ENCODE measurements at regions not wholly inside any gene's neighbourhood (a gene's known extent, or its start where the extent isn't known, plus 50 kb on each side); places are given as distances from the start of the nearest gene placed in this dataset.
"Not testable (repeated sequence)": the region's sequence is repeated elsewhere in the genome, so short reads cannot be mapped to it uniquely, and the experiment has no call there.

DNA sequence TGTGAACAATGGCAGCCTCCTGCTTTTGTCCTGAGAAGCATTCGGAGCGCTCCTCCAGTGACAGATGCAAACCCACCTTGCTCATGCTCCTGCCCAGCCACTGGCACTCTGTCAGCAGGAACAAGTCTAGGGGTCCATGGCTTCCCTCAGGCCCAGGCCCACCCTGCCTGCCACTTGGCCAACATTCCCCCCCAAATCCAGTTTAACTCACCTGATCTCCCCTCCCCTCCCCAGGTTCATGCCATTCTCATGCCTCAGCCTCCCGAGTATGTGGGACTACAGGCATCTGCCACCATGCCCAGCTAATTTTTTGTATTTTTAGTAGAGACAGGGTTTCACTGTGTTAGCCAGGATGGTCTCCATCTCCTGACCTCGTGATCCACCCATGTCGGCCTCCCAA lies 118.9 kb upstream of the TPTE start:
- not testable (repeated sequence) for TF ChIP-seq POLR2A, POLR2AphosphoS5 (IDR thresholded peaks at IDR 0.05)
